ENCODE measurements at regions not wholly inside any gene's neighbourhood (a gene's known extent, or its start where the extent isn't known, plus 50 kb on each side); places are given as distances from the start of the nearest gene placed in this dataset.
A peak's percentile ranks its signal among the peaks of the same experiment; 100 is the strongest.

DNA sequence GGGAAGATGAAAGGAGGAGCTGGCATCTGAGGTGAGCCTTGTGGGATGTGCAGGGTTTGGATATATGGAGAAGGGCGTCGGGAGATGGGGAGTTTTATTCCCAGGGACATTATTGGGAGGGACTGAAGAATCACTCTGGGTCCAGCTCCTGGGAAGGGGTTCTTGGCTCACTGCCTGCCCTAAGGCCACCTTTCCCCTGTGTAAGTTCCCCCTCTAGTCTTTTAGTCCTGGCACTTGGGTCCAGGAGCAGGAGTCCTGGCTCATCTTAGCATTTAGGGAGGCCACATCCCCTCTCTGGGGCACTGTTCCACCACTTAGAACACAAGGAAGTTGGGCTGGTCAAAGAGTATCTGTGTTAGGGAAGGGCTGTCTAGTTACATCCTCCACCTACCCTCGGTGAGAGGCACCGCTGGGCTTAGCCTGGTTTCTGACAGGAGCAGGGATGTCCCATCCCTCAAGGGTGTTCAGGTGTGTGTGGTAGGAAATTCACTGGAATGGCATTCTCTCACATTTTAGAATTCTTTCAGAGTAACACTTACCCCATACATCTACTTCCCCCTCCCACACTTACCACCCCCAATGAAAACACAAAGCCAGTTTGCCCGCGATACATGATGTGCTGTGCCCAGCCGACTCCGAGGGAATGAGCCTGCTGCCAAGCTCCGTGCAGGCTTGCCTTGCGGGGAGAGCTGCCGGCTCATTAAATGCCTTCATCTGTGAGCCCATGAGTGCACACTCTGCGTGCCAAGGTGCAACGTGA, 86.7 kb downstream of the FAM43A start:
- no peak overlapping the region for H3K4me3 Mint-ChIP-seq (ENCODE audit: unreplicated experiment)
- CTCF ChIA-PET = interaction anchor here (0.6 to 0.7 kb wide), 2 partner anchors 23 to 90 kb away, joined by 3 read pairs; no protein-coding TSS in a partner anchor
- H3K27me3 Mint-ChIP-seq (ENCODE audit: insufficient read depth, unreplicated experiment) = peaks cover 16% of the 10 kb centered on the region
- no TSS peak for BruUV-seq (replicated peaks)
- H3K36me3 Mint-ChIP-seq (ENCODE audit: insufficient read depth, unreplicated experiment) = no peaks in the 10 kb centered on the region
- TF ChIP-seq, protein P1, sequence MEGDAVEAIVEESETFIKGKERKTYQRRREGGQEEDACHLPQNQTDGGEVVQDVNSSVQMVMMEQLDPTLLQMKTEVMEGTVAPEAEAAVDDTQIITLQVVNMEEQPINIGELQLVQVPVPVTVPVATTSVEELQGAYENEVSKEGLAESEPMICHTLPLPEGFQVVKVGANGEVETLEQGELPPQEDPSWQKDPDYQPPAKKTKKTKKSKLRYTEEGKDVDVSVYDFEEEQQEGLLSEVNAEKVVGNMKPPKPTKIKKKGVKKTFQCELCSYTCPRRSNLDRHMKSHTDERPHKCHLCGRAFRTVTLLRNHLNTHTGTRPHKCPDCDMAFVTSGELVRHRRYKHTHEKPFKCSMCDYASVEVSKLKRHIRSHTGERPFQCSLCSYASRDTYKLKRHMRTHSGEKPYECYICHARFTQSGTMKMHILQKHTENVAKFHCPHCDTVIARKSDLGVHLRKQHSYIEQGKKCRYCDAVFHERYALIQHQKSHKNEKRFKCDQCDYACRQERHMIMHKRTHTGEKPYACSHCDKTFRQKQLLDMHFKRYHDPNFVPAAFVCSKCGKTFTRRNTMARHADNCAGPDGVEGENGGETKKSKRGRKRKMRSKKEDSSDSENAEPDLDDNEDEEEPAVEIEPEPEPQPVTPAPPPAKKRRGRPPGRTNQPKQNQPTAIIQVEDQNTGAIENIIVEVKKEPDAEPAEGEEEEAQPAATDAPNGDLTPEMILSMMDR (IDR thresholded peaks at IDR 0.05; ENCODE audit: unreplicated experiment) = no peak
- DNase-seq (ENCODE audit: unreplicated experiment) = no peak
- H3K9me3 Mint-ChIP-seq (ENCODE audit: unreplicated experiment) = no peaks in the 10 kb centered on the region
- POLR2A ChIA-PET = interaction anchor here (1.4 kb wide), 1 partner anchor 100 kb away, joined by 3 read pairs; no protein-coding TSS in a partner anchor
- no peak overlapping the region for H3K27ac Mint-ChIP-seq (ENCODE audit: low read depth, unreplicated experiment)
- H3K4me1 Mint-ChIP-seq (ENCODE audit: insufficient read depth, unreplicated experiment) = peaks cover 24% of the 10 kb centered on the region
- intact Hi-C loops (cut with micrococcal nuclease) = no loop called here

DNA sequence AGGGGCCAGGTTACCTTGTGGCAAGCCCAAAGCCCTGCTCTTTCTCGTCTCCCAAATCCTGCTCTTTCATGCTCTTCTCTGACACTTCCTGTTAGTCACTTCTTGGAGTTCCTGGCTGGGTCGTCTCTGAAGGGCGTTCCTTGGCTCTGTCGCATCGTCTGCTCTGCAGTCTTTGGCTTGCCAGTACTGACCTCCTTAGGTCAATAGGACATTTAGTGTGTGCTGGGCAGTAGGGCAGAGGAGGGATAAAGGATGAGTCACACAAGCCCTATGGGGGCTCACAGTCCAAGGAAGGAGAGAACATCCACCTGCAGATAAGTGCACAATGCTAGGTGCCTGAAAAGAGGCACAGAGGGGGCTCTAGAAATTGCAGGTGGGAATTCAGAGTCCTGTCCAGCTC, 87.5 kb downstream of the FAM43A start:
- Mint-ChIP-seq H3K9me3 (ENCODE audit: unreplicated experiment) (no peaks in the 10 kb centered on the region), H3K4me1 (ENCODE audit: insufficient read depth, unreplicated experiment) (peaks cover 23% of the 10 kb centered on the region), H3K27me3 (ENCODE audit: insufficient read depth, unreplicated experiment) (peaks cover 24% of the 10 kb centered on the region), H3K27ac (ENCODE audit: low read depth, unreplicated experiment) (no peak overlapping the region), H3K36me3 (ENCODE audit: insufficient read depth, unreplicated experiment) (no peaks in the 10 kb centered on the region), H3K4me3 (ENCODE audit: unreplicated experiment) (no peak overlapping the region)
- TF ChIP-seq, protein P1 (IDR thresholded peaks at IDR 0.05; ENCODE audit: unreplicated experiment) = no peak
- intact Hi-C loops (cut with micrococcal nuclease) = no loop called here
- CTCF ChIA-PET = interaction anchor here (0.7 kb wide), 1 partner anchor 89 kb away, joined by 3 read pairs; no protein-coding TSS in a partner anchor
- BruUV-seq (replicated peaks) = no TSS peak
- POLR2A ChIA-PET = no interaction called here
- peak; percentile 54 for DNase-seq (ENCODE audit: unreplicated experiment)

DNA sequence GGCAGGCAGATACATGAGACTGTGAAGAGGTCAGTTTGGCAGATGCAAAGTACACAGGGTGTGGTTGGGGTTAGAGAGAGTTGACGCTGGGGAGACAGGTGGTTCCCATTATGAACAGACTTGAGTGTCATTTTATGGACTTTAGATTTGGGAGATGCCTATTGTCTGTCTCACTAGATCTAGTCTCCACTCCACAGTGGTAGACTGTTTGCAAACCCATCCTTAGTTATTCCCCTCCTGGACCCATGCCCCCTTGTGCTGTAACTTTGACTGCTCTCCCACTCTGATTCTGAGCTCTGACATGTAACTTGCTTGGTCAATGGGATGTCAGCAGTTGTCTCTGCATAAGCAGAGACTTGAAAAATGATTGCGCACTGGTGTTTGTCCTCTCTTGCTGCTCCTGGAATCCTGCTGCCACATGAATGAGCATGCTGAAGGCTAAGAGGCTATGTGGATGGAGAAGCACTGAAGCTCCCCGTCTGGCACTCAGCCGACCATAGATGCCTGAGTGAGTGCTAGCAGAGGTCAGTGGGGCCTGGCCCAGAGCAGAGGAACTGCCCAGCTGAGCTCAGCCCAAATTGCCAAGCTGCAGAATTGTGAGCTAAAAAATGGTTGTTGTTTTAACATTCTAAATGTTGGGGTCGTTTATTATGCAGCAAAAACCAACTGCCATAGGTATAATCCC, 88.2 kb downstream of the FAM43A start:
- H3K4me1 Mint-ChIP-seq (ENCODE audit: insufficient read depth, unreplicated experiment) = peaks cover 16% of the 10 kb centered on the region
- ChIA-PET POLR2A (no interaction called here), CTCF (interaction anchor here (1.1 kb wide), 1 partner anchor 14 kb away, joined by 3 read pairs; no protein-coding TSS in a partner anchor)
- no TSS peak for BruUV-seq (replicated peaks)
- H3K27me3 Mint-ChIP-seq (ENCODE audit: insufficient read depth, unreplicated experiment) = peaks cover 31% of the 10 kb centered on the region
- H3K36me3 Mint-ChIP-seq (ENCODE audit: insufficient read depth, unreplicated experiment) = no peaks in the 10 kb centered on the region
- intact Hi-C loops (cut with micrococcal nuclease) = no loop called here
- DNase-seq (ENCODE audit: unreplicated experiment) = no peak
- no peak overlapping the region for H3K27ac Mint-ChIP-seq (ENCODE audit: low read depth, unreplicated experiment)
- TF ChIP-seq, protein P1 (IDR thresholded peaks at IDR 0.05; ENCODE audit: unreplicated experiment) = no peak
- no peak overlapping the region for H3K4me3 Mint-ChIP-seq (ENCODE audit: unreplicated experiment)
- no peaks in the 10 kb centered on the region for H3K9me3 Mint-ChIP-seq (ENCODE audit: unreplicated experiment)

DNA sequence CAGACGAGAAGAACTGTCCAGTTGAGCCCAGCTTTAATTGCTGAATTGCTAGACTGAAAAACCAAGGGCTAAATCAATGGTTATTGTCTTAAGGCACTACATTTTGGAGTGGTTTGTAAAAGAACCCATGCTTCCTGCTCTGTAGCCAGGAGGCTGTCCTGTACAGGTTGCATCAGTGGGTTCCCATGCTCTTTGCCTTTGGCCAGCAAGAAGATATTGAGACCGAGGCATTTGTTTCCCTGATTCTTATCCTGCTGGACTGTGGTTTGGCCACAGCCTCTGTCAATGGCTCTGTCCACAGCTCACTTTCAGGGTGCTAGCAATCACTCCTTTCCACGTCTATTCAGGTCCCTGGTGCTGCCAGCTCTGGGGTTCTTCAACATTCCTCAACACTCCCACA, 89.6 kb downstream of the FAM43A start:
- Mint-ChIP-seq H3K4me1 (ENCODE audit: insufficient read depth, unreplicated experiment) (peaks cover 14% of the 10 kb centered on the region), H3K27me3 (ENCODE audit: insufficient read depth, unreplicated experiment) (peaks cover 33% of the 10 kb centered on the region), H3K4me3 (ENCODE audit: unreplicated experiment) (no peak overlapping the region), H3K36me3 (ENCODE audit: insufficient read depth, unreplicated experiment) (no peaks in the 10 kb centered on the region), H3K9me3 (ENCODE audit: unreplicated experiment) (no peaks in the 10 kb centered on the region), H3K27ac (ENCODE audit: low read depth, unreplicated experiment) (no peak overlapping the region)
- CTCF ChIA-PET = interaction anchor here (0.5 to 1.1 kb wide), 2 partner anchors 13 to 219 kb away, joined by 3 read pairs; no protein-coding TSS in a partner anchor
- TF ChIP-seq, protein P1 (IDR thresholded peaks at IDR 0.05; ENCODE audit: unreplicated experiment) = no peak
- intact Hi-C loops (cut with micrococcal nuclease) = no loop called here
- DNase-seq (ENCODE audit: unreplicated experiment) = no peak
- no TSS peak for BruUV-seq (replicated peaks)
- POLR2A ChIA-PET = no interaction called here

Data from MCF 10A (cell line).